ENCODE measurements at regions not wholly inside any gene's neighbourhood (a gene's known extent, or its start where the extent isn't known, plus 50 kb on each side); places are given as distances from the start of the nearest gene placed in this dataset.

DNA sequence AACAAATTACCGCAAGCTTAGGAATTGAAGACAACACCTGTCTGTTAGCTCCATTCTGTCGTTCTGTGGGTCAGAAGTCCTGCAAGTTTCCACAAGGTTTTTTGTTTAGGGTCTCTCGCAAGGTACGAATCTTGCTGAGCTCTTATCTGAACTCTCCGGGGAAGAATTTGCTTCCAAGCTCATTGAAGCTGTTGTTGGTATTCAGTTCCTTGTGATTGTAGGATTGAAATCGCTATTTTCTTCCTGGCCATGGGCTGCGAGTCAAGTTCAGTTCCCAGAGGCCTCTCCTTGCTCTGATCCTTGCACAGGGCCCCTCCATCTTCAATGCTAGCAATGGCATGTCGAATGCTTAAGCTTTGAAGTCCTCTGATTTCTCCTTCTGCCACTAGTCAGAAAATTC, 53.5 kb upstream of the CNTLN start:
- TF ChIP-seq, protein P1, sequence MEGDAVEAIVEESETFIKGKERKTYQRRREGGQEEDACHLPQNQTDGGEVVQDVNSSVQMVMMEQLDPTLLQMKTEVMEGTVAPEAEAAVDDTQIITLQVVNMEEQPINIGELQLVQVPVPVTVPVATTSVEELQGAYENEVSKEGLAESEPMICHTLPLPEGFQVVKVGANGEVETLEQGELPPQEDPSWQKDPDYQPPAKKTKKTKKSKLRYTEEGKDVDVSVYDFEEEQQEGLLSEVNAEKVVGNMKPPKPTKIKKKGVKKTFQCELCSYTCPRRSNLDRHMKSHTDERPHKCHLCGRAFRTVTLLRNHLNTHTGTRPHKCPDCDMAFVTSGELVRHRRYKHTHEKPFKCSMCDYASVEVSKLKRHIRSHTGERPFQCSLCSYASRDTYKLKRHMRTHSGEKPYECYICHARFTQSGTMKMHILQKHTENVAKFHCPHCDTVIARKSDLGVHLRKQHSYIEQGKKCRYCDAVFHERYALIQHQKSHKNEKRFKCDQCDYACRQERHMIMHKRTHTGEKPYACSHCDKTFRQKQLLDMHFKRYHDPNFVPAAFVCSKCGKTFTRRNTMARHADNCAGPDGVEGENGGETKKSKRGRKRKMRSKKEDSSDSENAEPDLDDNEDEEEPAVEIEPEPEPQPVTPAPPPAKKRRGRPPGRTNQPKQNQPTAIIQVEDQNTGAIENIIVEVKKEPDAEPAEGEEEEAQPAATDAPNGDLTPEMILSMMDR (conservative IDR thresholded peaks at IDR 0.05; ENCODE audit: low read length): no peak
- no peak for TF ChIP-seq EZH2phosphoT487 (IDR thresholded peaks at IDR 0.05; ENCODE audit: borderline replicate concordance, low read depth, low read length)

Data from OCI-LY7 (cell line).